COLO668 (cell line): ENCODE measurements at regions not wholly inside any gene's neighbourhood (a gene's known extent, or its start where the extent isn't known, plus 50 kb on each side); places are given as distances from the start of the nearest gene placed in this dataset.
"Not testable (repeated sequence)": the region's sequence is repeated elsewhere in the genome, so short reads cannot be mapped to it uniquely, and the experiment has no call there.

Source experiments
- DNase-seq: peaks from one replicate; lab custom pipeline; 2025; ENCODE audit not compliant: unreplicated experiment; lab: John Stamatoyannopoulos, UW

GRCh38 chr1:9441451-9442133 lies 97.7 kb upstream of the SLC25A33 start:
- no peak for DNase-seq

- DNase-seq, result peak; percentile 32
Measured at GRCh38 chr1:9442278-9442846, 96.9 kb upstream of the SLC25A33 start.

- DNase-seq, result no peak
Measured at GRCh38 chr1:9442986-9443385, 96.3 kb upstream of the SLC25A33 start.

- DNase-seq, result no peak
Measured at GRCh38 chr1:9443913-9444445, 95.3 kb upstream of the SLC25A33 start.

GRCh38 chr1:9444532-9444931 lies 94.7 kb upstream of the SLC25A33 start:
- DNase-seq, result no peak

- not testable (repeated sequence) for DNase-seq
Measured at GRCh38 chr1:9445081-9445480, 94.2 kb upstream of the SLC25A33 start.

GRCh38 chr1:9447215-9447960 lies 91.9 kb upstream of the SLC25A33 start:
- DNase-seq, result no peak

GRCh38 chr1:9448132-9449109 lies 90.8 kb upstream of the SLC25A33 start:
- DNase-seq, result no peak

- DNase-seq, result no peak
Measured at GRCh38 chr1:9449110-9449627, 90.1 kb upstream of the SLC25A33 start.

- DNase-seq, result no peak
Measured at GRCh38 chr1:9449976-9450696, 89.1 kb upstream of the SLC25A33 start.

GRCh38 chr1:9451081-9451480 lies 88.2 kb upstream of the SLC25A33 start:
- DNase-seq, result no peak

- DNase-seq, result no peak
Measured at GRCh38 chr1:9452516-9453140, 86.6 kb upstream of the SLC25A33 start.

GRCh38 chr1:9453375-9453774 lies 85.9 kb upstream of the SLC25A33 start:
- no peak for DNase-seq

- DNase-seq, result no peak
Measured at GRCh38 chr1:9453779-9454418, 85.4 kb upstream of the SLC25A33 start.

- no peak for DNase-seq
Measured at GRCh38 chr1:9454494-9455066, 84.7 kb upstream of the SLC25A33 start.

GRCh38 chr1:9455487-9456234 lies 83.6 kb upstream of the SLC25A33 start:
- peak; percentile 72 for DNase-seq

- no peak for DNase-seq
Measured at GRCh38 chr1:9456833-9457232, 82.4 kb upstream of the SLC25A33 start.

- no peak for DNase-seq
Measured at GRCh38 chr1:9459816-9460407, 79.4 kb upstream of the SLC25A33 start.
